ENCODE measurements at regions not wholly inside any gene's neighbourhood (a gene's known extent, or its start where the extent isn't known, plus 50 kb on each side); places are given as distances from the start of the nearest gene placed in this dataset.

- no peak for TF ChIP-seq CSDC2 (CRISPR knock-in tag; IDR thresholded peaks at IDR 0.05)
- TF ChIP-seq ZNF565 (CRISPR knock-in tag; conservative IDR thresholded peaks at IDR 0.05; ENCODE audit: low read depth), result no peak
- TF ChIP-seq POU6F1 (CRISPR knock-in tag; IDR thresholded peaks at IDR 0.05; ENCODE audit: borderline replicate concordance, low read depth), result no peak
- TF ChIP-seq SNAI2 (CRISPR knock-in tag; IDR thresholded peaks at IDR 0.05), result no peak
- TF ChIP-seq TOX (CRISPR knock-in tag; IDR thresholded peaks at IDR 0.05; ENCODE audit: borderline replicate concordance), result no peak
- no peak for TF ChIP-seq TSHZ2 (CRISPR knock-in tag; IDR thresholded peaks at IDR 0.05)
- no peak for TF ChIP-seq ARNTL (CRISPR knock-in tag; IDR thresholded peaks at IDR 0.05; ENCODE audit: borderline replicate concordance, low read depth)
- TF ChIP-seq BACH2 (CRISPR knock-in tag; IDR thresholded peaks at IDR 0.05; ENCODE audit: borderline replicate concordance), result no peak
- TF ChIP-seq RARB (CRISPR knock-in tag; IDR thresholded peaks at IDR 0.05), result no peak
- TF ChIP-seq ISL1 (CRISPR knock-in tag; IDR thresholded peaks at IDR 0.05), result no peak
- no peak for TF ChIP-seq ZFP30 (CRISPR knock-in tag; IDR thresholded peaks at IDR 0.05)
- no peak for TF ChIP-seq PPARA (CRISPR knock-in tag; IDR thresholded peaks at IDR 0.05; ENCODE audit: borderline replicate concordance)
- no peak for TF ChIP-seq GLIS3 (CRISPR knock-in tag; IDR thresholded peaks at IDR 0.05)
- TF ChIP-seq PATZ1 (CRISPR knock-in tag; IDR thresholded peaks at IDR 0.05; ENCODE audit: borderline replicate concordance), result no peak
- no peak for TF ChIP-seq ZFP3 (CRISPR knock-in tag; IDR thresholded peaks at IDR 0.05)
- TF ChIP-seq CSRNP3 (CRISPR knock-in tag; IDR thresholded peaks at IDR 0.05), result no peak
- no peak for TF ChIP-seq ZNF70 (CRISPR knock-in tag; IDR thresholded peaks at IDR 0.05)
- no peak for TF ChIP-seq CREB5 (CRISPR knock-in tag; IDR thresholded peaks at IDR 0.05; ENCODE audit: low read depth)
- TF ChIP-seq OSR1 (CRISPR knock-in tag; IDR thresholded peaks at IDR 0.05), result no peak
- no peak for TF ChIP-seq ZNF8 (CRISPR knock-in tag; IDR thresholded peaks at IDR 0.05)
- no peak for ATAC-seq
These were observed 628.3 kb upstream of the EPHA5 start for GRCh38 chr4:66298569-66298968.

- ATAC-seq, result no peak
- TF ChIP-seq ZFP30 (CRISPR knock-in tag; IDR thresholded peaks at IDR 0.05) (no peak), RARB (CRISPR knock-in tag; IDR thresholded peaks at IDR 0.05) (no peak), POU6F1 (CRISPR knock-in tag; IDR thresholded peaks at IDR 0.05; ENCODE audit: borderline replicate concordance, low read depth) (no peak), PATZ1 (CRISPR knock-in tag; IDR thresholded peaks at IDR 0.05; ENCODE audit: borderline replicate concordance) (no peak), GLIS3 (CRISPR knock-in tag; IDR thresholded peaks at IDR 0.05) (no peak), ZNF8 (CRISPR knock-in tag; IDR thresholded peaks at IDR 0.05) (no peak), TCF4 (CRISPR knock-in tag; IDR thresholded peaks at IDR 0.05; ENCODE audit: borderline replicate concordance) (no peak), OSR1 (CRISPR knock-in tag; IDR thresholded peaks at IDR 0.05) (no peak), CREB5 (CRISPR knock-in tag; IDR thresholded peaks at IDR 0.05; ENCODE audit: low read depth) (no peak), ZNF70 (CRISPR knock-in tag; IDR thresholded peaks at IDR 0.05) (no peak), SNAI2 (CRISPR knock-in tag; IDR thresholded peaks at IDR 0.05) (no peak), CSDC2 (CRISPR knock-in tag; IDR thresholded peaks at IDR 0.05) (no peak), ZNF565 (CRISPR knock-in tag; conservative IDR thresholded peaks at IDR 0.05; ENCODE audit: low read depth) (no peak)
These were observed 627.4 kb upstream of the EPHA5 start for GRCh38 chr4:66297703-66298102.
